VCaP (cell line): ENCODE measurements at regions not wholly inside any gene's neighbourhood (a gene's known extent, or its start where the extent isn't known, plus 50 kb on each side); places are given as distances from the start of the nearest gene placed in this dataset.

Experiments
- H3K27ac ChIP-seq: fragments of 450-650 bp; 2 replicates; pipeline ENCODE4 v1.5.1; 2017
- CTCF ChIP-seq: fragments of 450-650 bp; conservative IDR thresholded peaks from 2 replicates; pipeline ENCODE4 v1.5.1; 2017; ENCODE audit warnings: mild to moderate bottlenecking, moderate library complexity

DNA sequence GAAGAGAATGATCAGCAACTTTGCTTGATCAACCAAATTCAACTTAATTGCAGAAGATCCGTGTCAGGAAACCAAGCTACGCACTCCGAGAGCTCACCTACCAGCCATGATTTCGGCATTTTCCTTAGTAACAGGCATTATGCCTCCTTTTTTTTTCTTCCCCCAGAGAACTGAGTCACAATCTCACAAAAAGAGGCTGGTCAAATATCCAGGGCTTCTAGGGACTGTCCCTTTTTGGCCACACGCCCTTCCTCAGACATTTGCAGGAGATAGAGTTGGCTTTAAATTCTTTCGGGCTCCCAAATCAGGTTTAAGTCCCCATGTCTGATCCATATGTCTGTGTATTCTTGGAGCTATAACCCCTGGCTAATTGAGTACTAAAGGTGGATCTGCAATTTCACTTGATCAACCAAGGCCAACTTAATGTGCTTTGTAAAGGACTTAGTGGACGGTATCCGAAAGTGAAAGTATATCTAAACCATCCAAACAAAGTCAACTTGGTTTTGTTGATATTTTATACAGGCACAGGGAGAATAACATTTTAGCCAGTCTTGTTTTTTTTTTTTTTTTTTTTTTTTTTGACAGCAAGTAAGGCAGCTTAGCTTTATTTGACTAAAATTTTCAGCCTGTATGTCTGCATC lies 100.8 kb upstream of the TBCA start:
- H3K27ac ChIP-seq, result no peak overlapping the region
- TF ChIP-seq CTCF, result no peak

DNA sequence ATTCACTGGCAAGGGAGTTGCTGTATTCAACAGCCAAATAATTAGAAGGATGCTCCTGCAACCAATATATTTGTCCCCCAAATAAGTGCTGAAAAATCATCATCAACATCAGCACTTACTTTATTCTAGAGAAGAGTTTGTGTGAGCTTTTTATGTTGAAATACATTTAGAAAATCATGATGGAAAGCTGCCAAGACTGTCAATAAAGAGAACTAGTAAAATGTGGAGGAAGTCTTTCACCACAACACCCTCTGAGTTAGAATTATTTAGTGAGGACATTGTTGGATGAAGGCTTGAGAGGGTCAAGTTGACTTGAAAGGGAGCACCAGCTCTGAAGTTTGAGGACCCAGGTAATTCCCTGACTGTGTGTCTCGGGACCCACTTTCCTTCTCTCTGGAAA lies 100.2 kb upstream of the TBCA start:
- TF ChIP-seq CTCF, result no peak
- no peak overlapping the region for H3K27ac ChIP-seq

DNA sequence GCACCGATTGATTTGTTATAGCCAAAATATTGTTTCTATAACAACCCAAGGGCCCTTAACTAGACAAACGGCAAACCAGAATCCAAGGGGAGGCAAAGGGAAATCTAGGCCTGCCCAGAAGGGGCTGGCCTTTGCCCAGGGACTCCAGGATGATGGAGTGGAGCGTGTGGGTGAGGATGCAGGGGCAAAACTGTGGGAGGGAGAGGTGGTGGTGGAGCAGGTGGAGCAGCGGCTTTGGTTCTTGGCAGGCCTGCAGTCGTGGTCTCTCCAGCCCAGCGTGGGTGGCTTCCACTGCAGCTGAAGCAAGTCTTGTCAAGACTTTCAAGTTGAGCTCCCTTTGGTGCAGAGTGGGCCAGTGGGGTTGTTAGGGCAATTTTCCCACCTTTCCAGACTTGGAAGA lies 98.6 kb upstream of the TBCA start:
- no peak for TF ChIP-seq CTCF
- H3K27ac ChIP-seq, result no peak overlapping the region

DNA sequence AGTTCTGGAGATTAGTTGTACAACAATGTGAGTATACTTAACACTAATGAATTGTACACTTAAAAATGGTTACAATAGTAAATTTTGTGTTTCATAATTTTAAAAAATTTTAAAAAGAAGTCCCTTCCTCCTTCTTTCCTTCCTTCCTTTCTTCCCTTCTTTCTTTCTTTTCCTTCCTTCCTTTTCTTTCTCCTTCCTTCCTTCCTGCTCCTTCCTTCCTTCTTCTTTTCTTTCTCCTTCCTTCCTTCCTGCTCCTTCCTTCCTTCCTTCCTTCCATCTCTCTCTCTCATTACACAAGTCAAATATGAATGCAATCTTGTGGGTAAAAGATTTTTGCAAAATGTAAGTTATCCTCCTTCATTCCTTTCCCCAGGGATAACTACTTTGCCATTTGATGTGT lies 97.1 kb upstream of the TBCA start:
- H3K27ac ChIP-seq, result no peak overlapping the region
- TF ChIP-seq CTCF, result no peak

DNA sequence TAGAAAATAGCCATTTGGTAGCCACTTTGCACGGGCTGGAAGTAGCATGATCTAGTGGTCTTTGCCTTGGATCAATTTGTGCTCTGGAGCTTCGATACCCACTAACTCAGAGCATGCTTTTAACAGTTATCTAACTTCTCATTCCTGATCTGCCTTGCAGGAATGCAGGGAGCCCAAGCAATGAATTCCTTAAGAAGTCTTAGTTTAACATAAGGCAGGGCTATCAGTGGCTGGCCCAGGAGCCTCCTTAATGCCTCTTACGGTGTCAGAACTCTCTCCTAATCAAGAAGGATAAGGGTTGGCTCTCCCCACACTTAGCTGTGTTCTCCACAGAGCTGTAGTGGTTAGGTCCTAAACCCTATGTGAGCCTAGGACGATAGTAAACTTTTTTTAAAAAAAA lies 95.8 kb upstream of the TBCA start:
- TF ChIP-seq CTCF, result no peak
- no peak overlapping the region for H3K27ac ChIP-seq

GRCh38 chr5:77871016-77871415 lies 94.9 kb upstream of the TBCA start:
- no peak for TF ChIP-seq CTCF
- H3K27ac ChIP-seq, result no peak overlapping the region

GRCh38 chr5:77869116-77869798 lies 93.1 kb upstream of the TBCA start:
- H3K27ac ChIP-seq, result no peak overlapping the region
- no peak for TF ChIP-seq CTCF
